ENCODE measurements at regions not wholly inside any gene's neighbourhood (a gene's known extent, or its start where the extent isn't known, plus 50 kb on each side); places are given as distances from the start of the nearest gene placed in this dataset.

GRCh38 chr12:46676797-46677520 lies 148.8 kb downstream of the SLC38A4 start:
- peak overlapping the region; percentile 29; the same call in 1 of the 2 replicates for H2BK20ac ChIP-seq (ENCODE audit: low read length)
- peak overlapping the region; percentile 57; the same call in 1 of the 2 replicates for H2BK5ac ChIP-seq (ENCODE audit: low read depth, low read length)
- H3K4me3 ChIP-seq (ENCODE audit: extremely low read depth in 1 of 4, insufficient read depth in 2 of 4, low read depth in 3 of 4, low read length in 4 of 4), result no peak overlapping the region
- peak overlapping the region; percentile 88 for H4K91ac ChIP-seq (replicated peaks; ENCODE audit: insufficient read length, low read length)
- no peaks in the 10 kb centered on the region for H3K79me1 ChIP-seq (ENCODE audit: low read depth, low read length)
- H2BK120ac ChIP-seq (replicated peaks; ENCODE audit: low read depth, low read length), result no peak overlapping the region
- no peak overlapping the region for H3K14ac ChIP-seq (ENCODE audit: insufficient read length)
- DNase-seq (ENCODE audit: low read depth in 1 of 2, low spot score in 2 of 2) (no peak), FAIRE-seq (no peak)
- H3K23me2 ChIP-seq (ENCODE audit: low read depth, low read length), result no peaks in the 10 kb centered on the region
- no peaks in the 10 kb centered on the region for H4K20me1 ChIP-seq (replicated peaks in 1 of 2; ENCODE audit: control insufficient read depth in 1 of 2, insufficient read depth in 2 of 2, low read length in 2 of 2)
- no peak overlapping the region for H3K4ac ChIP-seq (replicated peaks; ENCODE audit: insufficient read length, low read depth, low read length)
- no peak overlapping the region for H3K18ac ChIP-seq (ENCODE audit: extremely low read depth, low read length)
- no peaks in the 10 kb centered on the region for H3K36me3 ChIP-seq (ENCODE audit: control insufficient read depth in 2 of 4, insufficient read depth in 4 of 4, low read length in 3 of 4)
- H2AK5ac ChIP-seq (ENCODE audit: low read depth, low read length), result no peak overlapping the region
- no peak overlapping the region for H4K8ac ChIP-seq (ENCODE audit: extremely low read depth, insufficient read depth, low read length)
- H3K56ac ChIP-seq (replicated peaks; ENCODE audit: insufficient read length, low read depth, low read length), result no peak overlapping the region
- H3K4me1 ChIP-seq (replicated peaks in 1 of 4; ENCODE audit: control insufficient read depth in 3 of 4, insufficient read depth in 4 of 4, low read length in 3 of 4), result peaks cover 0 to 4% (median 0%) of the 10 kb centered on the region in 4 experiments; a peak in 3 of 7 replicates
- CTCF ChIA-PET (ENCODE audit: partially characterized antibody), result interaction anchor here (0.8 to 2.7 kb wide), 21 partner anchors 10 to 334 kb away, joined by 3 to 16 read pairs (median 4); no protein-coding TSS in a partner anchor
- H3K4me2 ChIP-seq (ENCODE audit: insufficient read depth in 1 of 2, low read depth in 2 of 2, low read length in 2 of 2), result no peak overlapping the region
- no peaks in the 10 kb centered on the region for H3K9me3 ChIP-seq (ENCODE audit: insufficient read depth in 2 of 2, low read depth in 1 of 2, low read length in 1 of 2)
- no peak overlapping the region for H2AFZ ChIP-seq (ENCODE audit: low read length)
- H2BK15ac ChIP-seq (ENCODE audit: low read length), result peak overlapping the region; percentile 32; the same call in 1 of the 2 replicates
- no peak overlapping the region for H3K27ac ChIP-seq (ENCODE audit: low read depth, low read length)
- peak overlapping the region; percentile 78; the same call in 1 of the 2 replicates for H2BK12ac ChIP-seq (ENCODE audit: low read depth, low read length)
- H3K23ac ChIP-seq (ENCODE audit: insufficient read length), result no peak overlapping the region
- no peaks in the 10 kb centered on the region for H3K27me3 ChIP-seq (replicated peaks in 1 of 4; ENCODE audit: control insufficient read depth in 3 of 4, extremely low read depth in 1 of 4, insufficient read depth in 3 of 4, low read length in 3 of 4)
- peak overlapping the region; percentile 11 for H4K5ac ChIP-seq (ENCODE audit: insufficient read length, low read depth, low read length)
- POLR2A ChIA-PET (ENCODE audit: partially characterized antibody), result interaction anchor here (0.6 to 2.2 kb wide), 3 partner anchors 305 to 321 kb away, joined by 3 to 8 read pairs (median 6); no protein-coding TSS in a partner anchor
- 95% methylated on average over 7 of the region's 7 CpGs; no CpG with 5 or more reads in 1 of the 2 experiments for WGBS, 2 experiments (ENCODE audit: extremely low coverage in 1 of 2, insufficient coverage in 1 of 2, insufficient read length in 1 of 2, insufficient replicate concordance in 2 of 2, low coverage in 1 of 2, low lambda C conversion rate in 2 of 2, missing lambda C conversion rate in 1 of 2)
- H3K9ac ChIP-seq (replicated peaks in 1 of 4; ENCODE audit: extremely low read depth in 1 of 4, low read depth in 3 of 4, low read length in 3 of 4), result no peak overlapping the region; a peak in 1 of 7 replicates
- H3K79me2 ChIP-seq (ENCODE audit: control insufficient read depth in 1 of 2, insufficient read depth in 2 of 2, low read length in 2 of 2), result no peaks in the 10 kb centered on the region
- TF ChIP-seq GABPA (IDR thresholded peaks at IDR 0.05; ENCODE audit: borderline replicate concordance, insufficient read depth, low read length) (no peak), TEAD4 (IDR thresholded peaks at IDR 0.05; ENCODE audit: low read depth, low read length) (no peak), TAF1 (IDR thresholded peaks at IDR 0.05; ENCODE audit: low read depth, low read length) (no peak), ATF2 (IDR thresholded peaks at IDR 0.05; ENCODE audit: low read length) (no peak), HDAC2 (IDR thresholded peaks at IDR 0.05; ENCODE audit: borderline replicate concordance in 1 of 2, low read depth in 2 of 2, low read length in 2 of 2) (no peak), CTCF (IDR thresholded peaks at IDR 0.05; ENCODE audit: control extremely low read depth in 1 of 3, insufficient read depth in 1 of 3, low read depth in 1 of 3, low read length in 3 of 3) (no peak), CHD2 (IDR thresholded peaks at IDR 0.05; ENCODE audit: low read length) (no peak)
